K562 (cell line): ENCODE measurements at regions not wholly inside any gene's neighbourhood (a gene's known extent, or its start where the extent isn't known, plus 50 kb on each side); places are given as distances from the start of the nearest gene placed in this dataset.

ENCODE experiments used
- CHCHD3 ChIP-seq: fragments of 250-450 bp; sonication (Bioruptor Pico); IDR thresholded peaks from 2 replicates; pipeline ENCODE4 v2.1.2; 2022; ENCODE audit warnings: mild to moderate bottlenecking
- CHD4 ChIP-seq: fragments of 200-600 bp; sonication (generic); IDR thresholded peaks from 3 replicates; pipeline ENCODE4 v1.6.1; 2012; ENCODE audit warnings: low read depth, mild to moderate bottlenecking, mixed read lengths, low read length, inconsistent platforms; ENCODE audit not compliant: insufficient read depth, insufficient replicate concordance, poor library complexity, severe bottlenecking
- CREBBP ChIP-seq: IDR thresholded peaks from one replicate; pipeline ENCODE4 v1.6.1; 2012; ENCODE audit warnings: low read depth, mild to moderate bottlenecking, control low read depth, inconsistent platforms, low read length
- ETV6 ChIP-seq, 3 experiments: fragments of 150-350 bp in 1 of 3; sonication (generic) in 1 of 3; formaldehyde crosslinking in 1 of 3; IDR thresholded peaks; 2 replicates each; pipeline versions ENCODE4 v1.6.1 to v1.8.0; 2014 to 2022; ENCODE audit warnings: borderline replicate concordance in 2 of 3, low read depth in 2 of 3, antibody characterized with exemption in 1 of 3, low read length in 1 of 3, mild to moderate bottlenecking in 1 of 3, missing genetic modification reagents in 1 of 3
- HDGF ChIP-seq: fragments of 450-650 bp; IDR thresholded peaks from 2 replicates; pipeline ENCODE4 v1.6.1; 2016
- POLR2AphosphoS2 ChIP-seq: IDR thresholded peaks from 2 replicates; pipeline ENCODE4 v1.6.1; 2012; ENCODE audit warnings: low read length, improper control_type of control experiment
- POLR2H ChIP-seq: IDR thresholded peaks from 2 replicates; pipeline ENCODE4 v1.6.1; 2016; ENCODE audit warnings: missing genetic modification characterization, low read depth, mild to moderate bottlenecking, control low read depth, missing compliant biosample characterization, moderate library complexity
- SIX5 ChIP-seq, 2 experiments: IDR thresholded peaks; 2 replicates each; pipeline ENCODE4 v1.6.1; 2011; ENCODE audit warnings: low read length in 2 of 2, borderline replicate concordance in 1 of 2, low read depth in 1 of 2, mild to moderate bottlenecking in 1 of 2, moderate library complexity in 1 of 2; ENCODE audit not compliant: insufficient read depth in 1 of 2
- TEAD1 ChIP-seq, 2 experiments: fragments of 450-650 bp in 1 of 2; sonication (generic) in 1 of 2; formaldehyde crosslinking; IDR thresholded peaks; 2 replicates each; pipeline versions ENCODE4 v1.4.0 to v1.8.0; 2020 to 2022; ENCODE audit warnings: mild to moderate bottlenecking in 2 of 2, missing genetic modification reagents in 1 of 2
- ZC3H4 ChIP-seq: sonication (generic); formaldehyde crosslinking; IDR thresholded peaks from 2 replicates; pipeline ENCODE4 v1.9.0; 2021; ENCODE audit warnings: missing genetic modification reagents, borderline replicate concordance
- ZFP30 ChIP-seq: fragments of 250-450 bp; sonication (Bioruptor Pico); IDR thresholded peaks from 2 replicates; pipeline ENCODE4 v1.8.0; 2022; ENCODE audit warnings: moderate library complexity, mild to moderate bottlenecking, inconsistent platforms, borderline replicate concordance
- ZNF436 ChIP-seq: fragments of 250-450, 450-650 bp; sonication (Bioruptor Pico); formaldehyde crosslinking; IDR thresholded peaks from 2 replicates; pipeline ENCODE4 v1.7.0; 2020; ENCODE audit warnings: mild to moderate bottlenecking
- ZNF696 ChIP-seq: fragments of 250-450 bp; sonication (Bioruptor Pico); conservative IDR thresholded peaks from 2 replicates; pipeline ENCODE4 v1.4.0; 2020; ENCODE audit warnings: mild to moderate bottlenecking, moderate library complexity
- ZSCAN32 ChIP-seq: fragments of 450-650 bp; formaldehyde crosslinking; IDR thresholded peaks from 2 replicates; pipeline ENCODE4 v1.4.0; 2020; ENCODE audit warnings: mild to moderate bottlenecking, moderate library complexity
- TF ChIP-seq, protein P1 (sequence below): IDR thresholded peaks from 2 replicates; pipeline ENCODE4 v1.6.1; 2012; ENCODE audit warnings: low read depth, low read length, improper control_type of control experiment, borderline replicate concordance
- TF ChIP-seq, protein P2 (sequence below): fragments of 200-800 bp; sonication (Bioruptor generic); IDR thresholded peaks from 2 replicates; pipeline ENCODE4 v1.6.1; 2016; ENCODE audit warnings: missing genetic modification characterization, missing compliant biosample characterization
- TF ChIP-seq, protein P3 (sequence below): sonication (generic); formaldehyde crosslinking; IDR thresholded peaks from 2 replicates; pipeline ENCODE4 v1.8.0; 2022; ENCODE audit warnings: missing genetic modification reagents, mild to moderate bottlenecking, moderate library complexity, borderline replicate concordance

- TF ChIP-seq, protein P1, sequence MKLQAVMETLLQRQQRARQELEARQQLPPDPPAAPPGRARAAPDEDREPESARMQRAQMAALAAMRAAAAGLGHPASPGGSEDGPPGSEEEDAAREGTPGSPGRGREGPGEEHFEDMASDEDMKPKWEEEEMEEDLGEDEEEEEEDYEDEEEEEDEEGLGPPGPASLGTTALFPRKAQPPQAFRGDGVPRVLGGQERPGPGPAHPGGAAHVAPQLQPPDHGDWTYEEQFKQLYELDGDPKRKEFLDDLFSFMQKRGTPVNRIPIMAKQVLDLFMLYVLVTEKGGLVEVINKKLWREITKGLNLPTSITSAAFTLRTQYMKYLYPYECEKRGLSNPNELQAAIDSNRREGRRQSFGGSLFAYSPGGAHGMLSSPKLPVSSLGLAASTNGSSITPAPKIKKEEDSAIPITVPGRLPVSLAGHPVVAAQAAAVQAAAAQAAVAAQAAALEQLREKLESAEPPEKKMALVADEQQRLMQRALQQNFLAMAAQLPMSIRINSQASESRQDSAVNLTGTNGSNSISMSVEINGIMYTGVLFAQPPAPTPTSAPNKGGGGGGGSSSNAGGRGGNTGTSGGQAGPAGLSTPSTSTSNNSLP: no peak
- TF ChIP-seq ZSCAN32: peak; percentile 69
- peak; percentile 57; the same call in 1 of the 2 replicates for TF ChIP-seq POLR2H
- TF ChIP-seq TEAD1 (CRISPR knock-in tag; IDR thresholded peaks at IDR 0.05): 0 out of 4 replicates have a peak, but pooled peaks of 1 of the 2 experiments have one; percentile 18
- TF ChIP-seq, protein P2, sequence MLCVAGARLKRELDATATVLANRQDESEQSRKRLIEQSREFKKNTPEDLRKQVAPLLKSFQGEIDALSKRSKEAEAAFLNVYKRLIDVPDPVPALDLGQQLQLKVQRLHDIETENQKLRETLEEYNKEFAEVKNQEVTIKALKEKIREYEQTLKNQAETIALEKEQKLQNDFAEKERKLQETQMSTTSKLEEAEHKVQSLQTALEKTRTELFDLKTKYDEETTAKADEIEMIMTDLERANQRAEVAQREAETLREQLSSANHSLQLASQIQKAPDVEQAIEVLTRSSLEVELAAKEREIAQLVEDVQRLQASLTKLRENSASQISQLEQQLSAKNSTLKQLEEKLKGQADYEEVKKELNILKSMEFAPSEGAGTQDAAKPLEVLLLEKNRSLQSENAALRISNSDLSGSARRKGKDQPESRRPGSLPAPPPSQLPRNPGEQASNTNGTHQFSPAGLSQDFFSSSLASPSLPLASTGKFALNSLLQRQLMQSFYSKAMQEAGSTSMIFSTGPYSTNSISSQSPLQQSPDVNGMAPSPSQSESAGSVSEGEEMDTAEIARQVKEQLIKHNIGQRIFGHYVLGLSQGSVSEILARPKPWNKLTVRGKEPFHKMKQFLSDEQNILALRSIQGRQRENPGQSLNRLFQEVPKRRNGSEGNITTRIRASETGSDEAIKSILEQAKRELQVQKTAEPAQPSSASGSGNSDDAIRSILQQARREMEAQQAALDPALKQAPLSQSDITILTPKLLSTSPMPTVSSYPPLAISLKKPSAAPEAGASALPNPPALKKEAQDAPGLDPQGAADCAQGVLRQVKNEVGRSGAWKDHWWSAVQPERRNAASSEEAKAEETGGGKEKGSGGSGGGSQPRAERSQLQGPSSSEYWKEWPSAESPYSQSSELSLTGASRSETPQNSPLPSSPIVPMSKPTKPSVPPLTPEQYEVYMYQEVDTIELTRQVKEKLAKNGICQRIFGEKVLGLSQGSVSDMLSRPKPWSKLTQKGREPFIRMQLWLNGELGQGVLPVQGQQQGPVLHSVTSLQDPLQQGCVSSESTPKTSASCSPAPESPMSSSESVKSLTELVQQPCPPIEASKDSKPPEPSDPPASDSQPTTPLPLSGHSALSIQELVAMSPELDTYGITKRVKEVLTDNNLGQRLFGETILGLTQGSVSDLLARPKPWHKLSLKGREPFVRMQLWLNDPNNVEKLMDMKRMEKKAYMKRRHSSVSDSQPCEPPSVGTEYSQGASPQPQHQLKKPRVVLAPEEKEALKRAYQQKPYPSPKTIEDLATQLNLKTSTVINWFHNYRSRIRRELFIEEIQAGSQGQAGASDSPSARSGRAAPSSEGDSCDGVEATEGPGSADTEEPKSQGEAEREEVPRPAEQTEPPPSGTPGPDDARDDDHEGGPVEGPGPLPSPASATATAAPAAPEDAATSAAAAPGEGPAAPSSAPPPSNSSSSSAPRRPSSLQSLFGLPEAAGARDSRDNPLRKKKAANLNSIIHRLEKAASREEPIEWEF (CRISPR knock-in tag): no peak
- TF ChIP-seq CHCHD3 (CRISPR knock-in tag): peak; percentile 90
- TF ChIP-seq POLR2AphosphoS2: no peak
- peak; percentile 55; the same call in 1 of the 2 replicates for TF ChIP-seq ZFP30
- TF ChIP-seq ZNF436 (CRISPR knock-in tag): peak; percentile 68; the same call in 1 of the 2 replicates
- TF ChIP-seq ZC3H4: peak; percentile 97
- TF ChIP-seq SIX5 (IDR thresholded peaks at IDR 0.05; ENCODE audit: borderline replicate concordance in 1 of 2, insufficient read depth in 1 of 2, low read depth in 1 of 2, low read length in 2 of 2): peak in 1 of 2 experiments; percentile 21; a peak in 1 of 4 replicates
- TF ChIP-seq, protein P3, sequence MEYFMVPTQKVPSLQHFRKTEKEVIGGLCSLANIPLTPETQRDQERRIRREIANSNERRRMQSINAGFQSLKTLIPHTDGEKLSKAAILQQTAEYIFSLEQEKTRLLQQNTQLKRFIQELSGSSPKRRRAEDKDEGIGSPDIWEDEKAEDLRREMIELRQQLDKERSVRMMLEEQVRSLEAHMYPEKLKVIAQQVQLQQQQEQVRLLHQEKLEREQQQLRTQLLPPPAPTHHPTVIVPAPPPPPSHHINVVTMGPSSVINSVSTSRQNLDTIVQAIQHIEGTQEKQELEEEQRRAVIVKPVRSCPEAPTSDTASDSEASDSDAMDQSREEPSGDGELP: no peak
- no peak for TF ChIP-seq HDGF
- no peak for TF ChIP-seq CHD4
- TF ChIP-seq ETV6 (IDR thresholded peaks at IDR 0.05; ENCODE audit: borderline replicate concordance in 1 of 2, low read depth in 2 of 2, low read length in 1 of 2): 0 out of 4 replicates have a peak, but pooled peaks of 1 of the 2 experiments have one; percentile 32
- TF ChIP-seq ETV6 (CRISPR knock-in tag; IDR thresholded peaks at IDR 0.05; ENCODE audit: borderline replicate concordance): 0 out of 2 replicates have a peak, but pooled peaks have one; percentile 50
- TF ChIP-seq ZNF696: 0 out of 2 replicates have a peak, but pooled peaks have one; percentile 54
- no peak for TF ChIP-seq CREBBP
Observed at GRCh38 chr6:26199773-26200764, 112.8 kb downstream of the HFE start (continued).
